ENCODE measurements at regions not wholly inside any gene's neighbourhood (a gene's known extent, or its start where the extent isn't known, plus 50 kb on each side); places are given as distances from the start of the nearest gene placed in this dataset.

DNA sequence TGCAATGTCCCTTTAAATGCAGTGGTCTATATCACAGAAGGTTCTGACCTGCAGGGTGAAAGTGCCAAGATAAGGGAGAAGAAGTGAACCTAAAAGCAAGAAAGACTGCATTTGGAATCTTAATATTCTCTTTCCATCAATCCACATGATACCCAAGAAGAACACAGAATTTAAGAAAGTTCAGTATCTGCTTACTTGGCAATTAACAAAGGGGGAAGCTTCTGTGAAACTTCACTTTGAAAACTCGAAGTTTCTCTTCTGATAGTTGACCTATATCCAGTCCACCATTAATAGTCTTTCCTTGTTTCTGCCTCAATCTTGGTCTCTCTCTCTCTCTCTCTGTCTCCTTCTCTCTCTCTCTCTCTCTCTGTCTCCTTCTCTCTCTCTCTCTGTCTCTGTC, 592.0 kb downstream of the UTRN start:
- TF ChIP-seq MXD4 (CRISPR knock-in tag; IDR thresholded peaks at IDR 0.05; ENCODE audit: borderline replicate concordance) = no peak
- TF ChIP-seq, protein P1, sequence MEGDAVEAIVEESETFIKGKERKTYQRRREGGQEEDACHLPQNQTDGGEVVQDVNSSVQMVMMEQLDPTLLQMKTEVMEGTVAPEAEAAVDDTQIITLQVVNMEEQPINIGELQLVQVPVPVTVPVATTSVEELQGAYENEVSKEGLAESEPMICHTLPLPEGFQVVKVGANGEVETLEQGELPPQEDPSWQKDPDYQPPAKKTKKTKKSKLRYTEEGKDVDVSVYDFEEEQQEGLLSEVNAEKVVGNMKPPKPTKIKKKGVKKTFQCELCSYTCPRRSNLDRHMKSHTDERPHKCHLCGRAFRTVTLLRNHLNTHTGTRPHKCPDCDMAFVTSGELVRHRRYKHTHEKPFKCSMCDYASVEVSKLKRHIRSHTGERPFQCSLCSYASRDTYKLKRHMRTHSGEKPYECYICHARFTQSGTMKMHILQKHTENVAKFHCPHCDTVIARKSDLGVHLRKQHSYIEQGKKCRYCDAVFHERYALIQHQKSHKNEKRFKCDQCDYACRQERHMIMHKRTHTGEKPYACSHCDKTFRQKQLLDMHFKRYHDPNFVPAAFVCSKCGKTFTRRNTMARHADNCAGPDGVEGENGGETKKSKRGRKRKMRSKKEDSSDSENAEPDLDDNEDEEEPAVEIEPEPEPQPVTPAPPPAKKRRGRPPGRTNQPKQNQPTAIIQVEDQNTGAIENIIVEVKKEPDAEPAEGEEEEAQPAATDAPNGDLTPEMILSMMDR (IDR thresholded peaks at IDR 0.05) = no peak
- no peak for TF ChIP-seq ZNF138 (CRISPR knock-in tag; conservative IDR thresholded peaks at IDR 0.05)
- TF ChIP-seq SMAD3 (CRISPR knock-in tag; IDR thresholded peaks at IDR 0.05; ENCODE audit: borderline replicate concordance) = no peak
- TF ChIP-seq ESRRA (CRISPR knock-in tag; IDR thresholded peaks at IDR 0.05; ENCODE audit: borderline replicate concordance) = no peak
- no peak for TF ChIP-seq SP1 (CRISPR knock-in tag; conservative IDR thresholded peaks at IDR 0.05)
- TF ChIP-seq NR1H2 (CRISPR knock-in tag; IDR thresholded peaks at IDR 0.05) = no peak
- TF ChIP-seq RELA (CRISPR knock-in tag; IDR thresholded peaks at IDR 0.05; ENCODE audit: borderline replicate concordance) = no peak
- no peak for TF ChIP-seq NR2C2 (CRISPR knock-in tag; IDR thresholded peaks at IDR 0.05)
- no peak for TF ChIP-seq FOXK1 (CRISPR knock-in tag; IDR thresholded peaks at IDR 0.05)
- TF ChIP-seq, protein P2, sequence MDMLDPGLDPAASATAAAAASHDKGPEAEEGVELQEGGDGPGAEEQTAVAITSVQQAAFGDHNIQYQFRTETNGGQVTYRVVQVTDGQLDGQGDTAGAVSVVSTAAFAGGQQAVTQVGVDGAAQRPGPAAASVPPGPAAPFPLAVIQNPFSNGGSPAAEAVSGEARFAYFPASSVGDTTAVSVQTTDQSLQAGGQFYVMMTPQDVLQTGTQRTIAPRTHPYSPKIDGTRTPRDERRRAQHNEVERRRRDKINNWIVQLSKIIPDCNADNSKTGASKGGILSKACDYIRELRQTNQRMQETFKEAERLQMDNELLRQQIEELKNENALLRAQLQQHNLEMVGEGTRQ (CRISPR knock-in tag; IDR thresholded peaks at IDR 0.05) = no peak
- TF ChIP-seq, protein P3, sequence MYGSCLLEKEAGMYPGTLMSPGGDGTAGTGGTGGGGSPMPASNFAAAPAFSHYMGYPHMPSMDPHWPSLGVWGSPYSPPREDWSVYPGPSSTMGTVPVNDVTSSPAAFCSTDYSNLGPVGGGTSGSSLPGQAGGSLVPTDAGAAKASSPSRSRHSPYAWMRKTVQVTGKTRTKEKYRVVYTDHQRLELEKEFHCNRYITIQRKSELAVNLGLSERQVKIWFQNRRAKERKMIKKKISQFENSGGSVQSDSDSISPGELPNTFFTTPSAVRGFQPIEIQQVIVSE (CRISPR knock-in tag; IDR thresholded peaks at IDR 0.05; ENCODE audit: borderline replicate concordance) = no peak
- TF ChIP-seq ZNF423 (CRISPR knock-in tag; IDR thresholded peaks at IDR 0.05) = no peak

Measured in WTC11 (cell line).